Ovary (tissue), 7 donors: ENCODE measurements at regions not wholly inside any gene's neighbourhood (a gene's known extent, or its start where the extent isn't known, plus 50 kb on each side); places are given as distances from the start of the nearest gene placed in this dataset.

Experiments
- DNase-seq, 5 donors: peaks; one replicate each; pipeline ENCODE4 v3.0.0-alpha.2; 2019 to 2020
- H3K27ac ChIP-seq, 2 donors: fragments of 200-600 bp; one replicate each; pipeline versions ENCODE4 v1.5.1 to v1.8.0; 2019 to 2022
- H3K27me3 ChIP-seq: fragments of 200-600 bp; one replicate; pipeline ENCODE4 v1.8.0; 2022
- H3K36me3 ChIP-seq: fragments of 200-600 bp; sonication (generic); one replicate; pipeline ENCODE4 v1.5.1; 2019
- H3K4me1 ChIP-seq: one replicate; pipeline ENCODE4 v1.8.1; 2013; ENCODE audit warnings: mild to moderate bottlenecking, moderate library complexity; ENCODE audit not compliant: insufficient read depth
- H3K4me3 ChIP-seq: fragments of 200-600 bp; sonication (generic); one replicate; pipeline ENCODE4 v1.5.1; 2017
- H3K9me3 ChIP-seq, 2 donors: fragments of 200-600 bp in 1 of 2; sonication (generic) in 1 of 2; one replicate each; pipeline versions ENCODE4 v1.5.1 to v1.8.1; 2013 to 2019; ENCODE audit warnings: mild to moderate bottlenecking in 1 of 2, moderate library complexity in 1 of 2
- EP300 ChIP-seq: sonication (generic); formaldehyde crosslinking; IDR thresholded peaks from one replicate; pipeline ENCODE4 v1.6.1; 2017; ENCODE audit warnings: antibody characterized with exemption
- POLR2A ChIP-seq: fragments of 450-650 bp; IDR thresholded peaks from one replicate; pipeline ENCODE4 v1.6.1; 2017; ENCODE audit warnings: antibody characterized with exemption, mild to moderate bottlenecking, moderate library complexity
- WGBS, 3 donors: extraction: QIAGEN DNeasy Blood & Tissue Kit in 1 of 3; methylation state at CpG; one replicate each; pipeline versions ENCODE4 v1.1.5 to v1.1.7; 2013 to 2017; 5-methylcytosine and 5-hydroxymethylcytosine counted together
- intact Hi-C, 4 donors: fragments of 100-400 bp; cut with DNase I; formaldehyde crosslinking; loops; one replicate each; pipeline versions ENCODE4 v1.11.0 to v1.15.1; 2022 to 2023
- TF ChIP-seq, protein P1 (sequence below), 3 donors: fragments of 450-650 bp in 2 of 3; fragments of 200-600 bp in 1 of 3; IDR thresholded peaks; one replicate each; pipeline versions ENCODE4 v1.5.1 to v1.8.0; 2016 to 2022; ENCODE audit warnings: antibody characterized with exemption in 3 of 3, mild to moderate bottlenecking in 1 of 3
- donor health status: DM: no; HTN: no; CAD: no; lungs with moderate emphysema.
- donor health status: DM: no; HTN: no; CAD: no.
- donor health status: Bipolar disorder and iron deficiency.
- donor health status: DM: no; HTN: no; CAD: no.
- donor health status: DM: yes; HTN: yes; CAD: no.

DNA sequence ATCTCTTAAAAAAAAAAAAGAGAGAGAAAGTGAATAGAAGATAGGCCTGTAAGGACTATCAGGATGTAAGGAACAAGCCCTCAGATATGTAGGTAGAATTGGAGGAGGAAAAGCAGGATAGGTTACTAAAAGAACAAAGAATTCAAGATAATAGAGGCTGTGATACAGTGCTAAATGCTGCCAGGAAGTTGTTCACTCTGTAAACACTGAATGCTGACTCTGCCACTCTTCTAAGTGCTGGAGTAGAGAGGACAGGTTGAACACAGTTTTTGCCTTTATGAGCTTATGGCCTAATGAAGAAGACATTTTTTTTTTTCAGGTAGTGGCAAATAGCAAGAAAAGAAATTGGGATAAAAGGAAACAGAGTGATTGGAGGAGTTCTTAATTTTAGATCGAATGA is 90.6 kb upstream of the ZNF678 start:
- H3K4me3 ChIP-seq: no peak overlapping the region
- H3K27me3 ChIP-seq: no peaks in the 10 kb centered on the region
- no peaks in the 10 kb centered on the region for H3K9me3 ChIP-seq
- H3K36me3 ChIP-seq: no peaks in the 10 kb centered on the region
- DNase-seq: no peak
- no peaks in the 10 kb centered on the region for H3K4me1 ChIP-seq
- intact Hi-C loops: no loop called here
- no peak overlapping the region for H3K27ac ChIP-seq
- no peak for TF ChIP-seq POLR2A
- TF ChIP-seq EP300: no peak
- TF ChIP-seq, protein P1, sequence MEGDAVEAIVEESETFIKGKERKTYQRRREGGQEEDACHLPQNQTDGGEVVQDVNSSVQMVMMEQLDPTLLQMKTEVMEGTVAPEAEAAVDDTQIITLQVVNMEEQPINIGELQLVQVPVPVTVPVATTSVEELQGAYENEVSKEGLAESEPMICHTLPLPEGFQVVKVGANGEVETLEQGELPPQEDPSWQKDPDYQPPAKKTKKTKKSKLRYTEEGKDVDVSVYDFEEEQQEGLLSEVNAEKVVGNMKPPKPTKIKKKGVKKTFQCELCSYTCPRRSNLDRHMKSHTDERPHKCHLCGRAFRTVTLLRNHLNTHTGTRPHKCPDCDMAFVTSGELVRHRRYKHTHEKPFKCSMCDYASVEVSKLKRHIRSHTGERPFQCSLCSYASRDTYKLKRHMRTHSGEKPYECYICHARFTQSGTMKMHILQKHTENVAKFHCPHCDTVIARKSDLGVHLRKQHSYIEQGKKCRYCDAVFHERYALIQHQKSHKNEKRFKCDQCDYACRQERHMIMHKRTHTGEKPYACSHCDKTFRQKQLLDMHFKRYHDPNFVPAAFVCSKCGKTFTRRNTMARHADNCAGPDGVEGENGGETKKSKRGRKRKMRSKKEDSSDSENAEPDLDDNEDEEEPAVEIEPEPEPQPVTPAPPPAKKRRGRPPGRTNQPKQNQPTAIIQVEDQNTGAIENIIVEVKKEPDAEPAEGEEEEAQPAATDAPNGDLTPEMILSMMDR (IDR thresholded peaks at IDR 0.05): no peak
- WGBS, 3 donors: 76 to 87% (median 87%) methylated on average over 1 of the region's 1 CpG

DNA sequence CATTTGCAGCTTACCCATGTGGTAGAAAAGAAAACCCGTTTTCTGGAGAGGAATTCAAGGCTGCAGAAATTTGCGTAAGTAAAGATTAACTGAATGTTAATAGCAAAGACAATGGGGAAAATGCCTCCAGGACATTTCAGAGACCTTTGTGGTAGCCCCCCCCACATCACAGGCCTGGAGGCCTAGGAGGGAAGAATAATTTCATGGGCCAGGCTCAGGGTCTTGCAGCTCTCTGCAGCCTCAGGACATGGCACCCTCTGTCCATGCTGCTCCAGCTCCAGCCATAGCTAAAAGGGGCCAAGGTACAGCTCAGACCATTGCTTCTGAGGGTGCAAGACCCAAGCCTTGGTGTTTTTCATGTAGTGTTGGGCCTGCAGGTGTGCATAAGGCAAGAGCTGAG is 92.7 kb upstream of the ZNF678 start:
- no peak for DNase-seq
- 94 to 98% (median 96%) methylated on average over 2 of the region's 2 CpGs for WGBS, 3 donors
- intact Hi-C loops: no loop called here
- Histone ChIP-seq H3K27me3 (no peaks in the 10 kb centered on the region), H3K9me3 (no peaks in the 10 kb centered on the region), H3K4me1 (no peaks in the 10 kb centered on the region), H3K27ac (no peak overlapping the region), H3K36me3 (no peaks in the 10 kb centered on the region), H3K4me3 (no peak overlapping the region)
- TF ChIP-seq POLR2A: no peak

DNA sequence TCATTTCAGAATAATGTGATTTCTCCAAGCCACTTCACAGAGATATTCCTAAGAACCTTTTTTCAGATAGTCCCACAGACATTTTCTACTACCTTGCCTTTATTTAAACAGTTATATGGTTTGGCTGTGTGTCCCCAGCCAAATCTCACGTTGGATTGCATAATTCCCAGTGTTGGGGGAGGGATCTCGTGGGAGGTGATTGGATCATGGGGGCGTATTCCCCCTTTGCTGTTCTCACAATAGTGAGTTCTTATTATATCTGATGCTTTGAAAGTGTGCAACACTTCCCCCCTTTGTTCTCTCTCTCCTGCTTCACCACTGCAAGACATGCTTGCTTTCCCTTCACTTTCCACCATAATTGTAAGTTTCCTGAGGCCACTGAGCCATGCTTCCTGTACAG is 93.6 kb upstream of the ZNF678 start:
- no peak overlapping the region for H3K4me3 ChIP-seq
- TF ChIP-seq EP300: no peak
- H3K27me3 ChIP-seq: no peaks in the 10 kb centered on the region
- no peaks in the 10 kb centered on the region for H3K9me3 ChIP-seq
- WGBS, 3 donors: 41 to 59% (median 46%) methylated on average over 3 of the region's 3 CpGs
- no peaks in the 10 kb centered on the region for H3K4me1 ChIP-seq
- H3K27ac ChIP-seq: no peak overlapping the region
- DNase-seq: no peak
- H3K36me3 ChIP-seq: no peaks in the 10 kb centered on the region
- intact Hi-C loops: no loop called here

DNA sequence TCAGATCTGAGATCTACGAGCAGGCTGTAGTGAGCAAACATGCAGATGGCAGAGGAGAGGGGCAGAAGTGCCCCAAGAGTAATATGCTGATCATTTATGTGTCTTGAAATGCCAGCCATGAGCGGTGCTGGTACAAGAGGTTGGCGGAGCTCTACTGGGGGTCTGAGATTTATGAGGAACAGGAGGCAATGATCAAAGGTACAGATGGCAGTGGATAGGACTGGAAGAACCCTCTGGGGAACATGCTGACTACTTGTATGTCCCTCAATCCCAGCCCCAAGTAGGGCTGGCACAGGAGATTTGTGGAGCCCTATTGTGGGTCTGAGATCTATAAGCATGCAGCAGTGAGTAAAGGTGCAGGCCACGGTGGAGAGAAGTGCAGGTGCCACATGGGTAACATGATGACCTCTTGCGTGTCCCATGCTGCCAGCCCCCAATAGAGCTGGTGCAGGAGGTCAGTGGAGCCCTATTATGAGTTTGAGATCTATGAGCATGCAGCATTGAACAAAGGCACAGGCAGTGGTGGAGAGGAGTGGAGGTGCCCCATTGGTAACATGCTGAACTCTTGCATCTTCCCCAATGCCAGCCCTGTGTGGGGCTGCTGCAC is 97.2 kb upstream of the ZNF678 start:
- WGBS, 3 donors: 68 to 90% (median 83%) methylated on average over 5 of the region's 5 CpGs
- no peaks in the 10 kb centered on the region for H3K4me1 ChIP-seq
- H3K4me3 ChIP-seq: no peak overlapping the region
- no peaks in the 10 kb centered on the region for H3K9me3 ChIP-seq
- TF ChIP-seq POLR2A (no peak), EP300 (no peak)
- TF ChIP-seq, protein P1 (IDR thresholded peaks at IDR 0.05): no peak
- H3K27ac ChIP-seq: no peak overlapping the region
- intact Hi-C loops: no loop called here
- H3K27me3 ChIP-seq: no peaks in the 10 kb centered on the region
- DNase-seq: no peak
- no peaks in the 10 kb centered on the region for H3K36me3 ChIP-seq

DNA sequence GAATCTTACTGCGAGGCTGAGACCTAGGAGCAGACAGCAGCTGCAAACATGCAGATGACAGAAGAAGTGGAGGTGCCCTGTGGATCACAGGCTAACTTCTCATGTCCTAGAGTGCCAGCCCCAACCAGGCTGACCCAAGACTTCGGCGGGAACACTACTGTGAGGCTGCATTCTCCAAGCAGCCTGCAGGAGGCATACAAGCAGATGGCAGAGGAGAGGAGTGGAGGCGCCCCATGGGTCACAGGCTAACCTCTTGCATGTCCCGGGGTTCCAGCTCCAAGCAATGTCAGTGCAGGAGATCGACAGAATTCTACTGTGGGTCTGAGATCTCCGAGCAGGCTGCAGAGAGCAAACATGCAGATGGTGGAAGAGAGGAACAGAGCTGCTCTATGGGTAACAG is 98.1 kb upstream of the ZNF678 start:
- TF ChIP-seq POLR2A (no peak), EP300 (no peak)
- TF ChIP-seq, protein P1 (IDR thresholded peaks at IDR 0.05): no peak
- no peak overlapping the region for H3K27ac ChIP-seq
- WGBS, 3 donors: 70 to 83% (median 72%) methylated on average over 7 of the region's 7 CpGs
- H3K27me3 ChIP-seq: no peaks in the 10 kb centered on the region
- H3K36me3 ChIP-seq: no peaks in the 10 kb centered on the region
- intact Hi-C loops: no loop called here
- no peak overlapping the region for H3K4me3 ChIP-seq
- DNase-seq: no peak
- no peaks in the 10 kb centered on the region for H3K9me3 ChIP-seq
- H3K4me1 ChIP-seq: no peaks in the 10 kb centered on the region
